GM18498 (cell line): ENCODE measurements at regions not wholly inside any gene's neighbourhood (a gene's known extent, or its start where the extent isn't known, plus 50 kb on each side); places are given as distances from the start of the nearest gene placed in this dataset.
"Not testable (repeated sequence)": the region's sequence is repeated elsewhere in the genome, so short reads cannot be mapped to it uniquely, and the experiment has no call there.

Experiments
- ATAC-seq: cut with Tn5 transposase; IDR thresholded peaks from one replicate; pipeline ENCODE4 v1.9.1; 2021; ENCODE audit warnings: mild to moderate bottlenecking, moderate library complexity; ENCODE audit not compliant: unreplicated experiment

GRCh38 chr10:60623627-60624026, 154.7 kb upstream of the CDK1 start:
- ATAC-seq = no peak

DNA sequence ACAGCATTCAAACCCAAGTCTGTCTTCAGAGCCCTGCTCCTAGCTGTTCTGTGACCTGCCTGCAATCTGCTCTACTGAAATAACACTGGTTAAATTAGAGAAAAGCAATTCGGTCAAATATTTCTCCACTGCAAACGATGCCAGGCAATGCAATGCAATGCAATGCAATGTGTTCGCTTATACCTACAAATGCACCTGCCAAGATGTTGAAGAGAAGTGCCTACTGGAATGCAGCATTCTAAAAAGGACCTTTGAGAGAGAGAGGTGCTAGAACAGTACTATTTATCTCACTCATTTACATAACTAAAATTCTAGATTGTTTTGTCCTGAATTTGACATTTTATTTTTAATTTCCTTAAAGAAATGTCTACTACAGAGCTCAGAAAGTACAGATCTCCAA, 157.3 kb upstream of the CDK1 start:
- ATAC-seq = no peak

GRCh38 chr10:60618861-60619260, 159.4 kb upstream of the CDK1 start:
- ATAC-seq = no peak

DNA sequence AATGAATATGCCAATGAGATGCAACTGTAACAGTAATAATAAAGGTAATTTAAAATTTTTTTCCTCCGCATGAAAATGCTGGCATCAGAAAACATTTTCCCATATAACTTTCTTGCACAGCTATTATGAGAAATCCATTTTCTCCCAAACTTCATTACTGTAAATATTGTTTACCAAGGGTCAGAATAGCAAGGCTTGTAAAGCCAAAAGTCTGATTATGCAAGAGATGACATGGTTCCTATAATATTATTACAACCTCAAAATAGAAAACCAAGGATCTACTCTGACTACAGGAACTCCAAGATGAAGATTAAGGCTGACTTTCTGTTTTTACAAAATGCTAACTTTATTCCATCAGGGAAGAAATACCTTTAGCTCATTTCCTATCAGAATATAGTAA, 162.7 kb upstream of the CDK1 start:
- no peak for ATAC-seq

DNA sequence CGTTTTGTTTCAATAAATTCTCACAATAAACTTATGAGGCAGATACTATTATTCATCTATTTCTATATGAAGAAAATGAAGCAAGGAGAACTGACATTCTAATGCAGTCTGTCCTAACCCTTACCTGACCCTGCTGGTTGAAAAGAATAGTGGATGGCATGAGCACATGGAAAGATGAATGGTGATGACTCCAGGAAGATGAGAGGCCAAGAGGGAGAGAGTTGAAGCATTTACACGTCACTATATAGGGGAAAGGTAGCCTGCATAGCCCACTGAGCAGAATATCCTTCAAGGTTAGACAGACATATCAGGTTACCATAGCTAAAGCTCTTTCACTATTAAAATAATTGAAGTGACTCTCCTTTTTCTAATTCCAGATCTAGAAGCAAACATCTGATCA, 163.9 kb upstream of the CDK1 start:
- no peak for ATAC-seq

DNA sequence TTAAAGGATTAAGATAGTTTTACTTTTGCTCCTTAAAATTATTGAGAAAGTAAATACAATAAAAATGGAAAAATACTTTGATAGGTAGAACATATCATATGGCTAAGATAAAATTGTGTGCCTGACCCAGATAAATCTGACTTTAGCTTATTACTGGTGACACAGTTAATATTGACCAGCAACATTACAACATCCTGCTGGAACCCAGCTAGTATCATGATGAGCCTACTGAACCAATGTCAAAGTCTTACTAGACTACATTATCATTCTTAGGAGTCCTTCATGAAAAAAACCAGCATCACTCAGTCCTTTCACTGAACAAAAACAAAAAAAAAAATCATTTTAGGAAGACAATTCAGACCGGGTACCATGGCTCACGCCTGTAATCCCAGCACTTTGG, 164.8 kb upstream of the CDK1 start:
- no peak for ATAC-seq

DNA sequence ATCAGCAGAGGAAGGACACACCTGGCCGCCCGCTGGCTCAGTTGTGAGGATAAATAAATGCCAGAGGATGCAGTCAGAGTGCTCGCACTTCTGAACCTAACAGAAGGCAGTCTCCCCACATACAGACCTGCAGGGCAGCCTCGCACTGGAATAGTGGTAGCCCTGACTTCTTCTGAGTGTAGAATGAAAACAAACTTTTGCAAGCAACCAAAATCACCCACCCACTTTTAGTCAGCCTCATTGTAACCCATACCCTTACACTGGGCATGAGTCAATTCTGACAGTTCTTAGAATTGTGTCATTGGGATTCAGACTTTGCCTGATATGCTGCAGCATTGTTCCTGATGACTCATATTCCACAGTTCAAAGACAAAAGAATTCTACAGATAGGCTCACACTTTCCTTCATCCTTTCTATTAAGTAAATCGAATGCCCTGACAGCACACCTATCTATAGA, 167.0 kb upstream of the CDK1 start:
- no peak for ATAC-seq

DNA sequence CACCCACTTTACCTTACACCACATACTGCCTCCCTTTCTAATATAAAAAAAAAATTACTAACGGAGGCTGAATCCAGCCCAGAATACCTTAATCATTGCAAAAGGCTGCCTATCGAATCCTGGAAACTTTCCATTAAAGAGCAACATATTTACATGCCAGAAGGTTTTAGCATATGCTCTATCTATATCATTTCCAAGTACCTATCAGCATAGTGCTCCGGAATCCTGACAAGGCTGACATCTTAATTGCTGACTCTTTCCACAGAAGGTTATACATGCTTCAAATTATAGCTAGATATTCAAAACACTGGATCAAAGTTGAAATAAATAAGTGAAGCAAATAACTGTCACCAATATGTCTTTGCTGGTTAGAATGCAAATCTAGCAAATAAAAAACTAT, 170.9 kb upstream of the CDK1 start:
- ATAC-seq = no peak

DNA sequence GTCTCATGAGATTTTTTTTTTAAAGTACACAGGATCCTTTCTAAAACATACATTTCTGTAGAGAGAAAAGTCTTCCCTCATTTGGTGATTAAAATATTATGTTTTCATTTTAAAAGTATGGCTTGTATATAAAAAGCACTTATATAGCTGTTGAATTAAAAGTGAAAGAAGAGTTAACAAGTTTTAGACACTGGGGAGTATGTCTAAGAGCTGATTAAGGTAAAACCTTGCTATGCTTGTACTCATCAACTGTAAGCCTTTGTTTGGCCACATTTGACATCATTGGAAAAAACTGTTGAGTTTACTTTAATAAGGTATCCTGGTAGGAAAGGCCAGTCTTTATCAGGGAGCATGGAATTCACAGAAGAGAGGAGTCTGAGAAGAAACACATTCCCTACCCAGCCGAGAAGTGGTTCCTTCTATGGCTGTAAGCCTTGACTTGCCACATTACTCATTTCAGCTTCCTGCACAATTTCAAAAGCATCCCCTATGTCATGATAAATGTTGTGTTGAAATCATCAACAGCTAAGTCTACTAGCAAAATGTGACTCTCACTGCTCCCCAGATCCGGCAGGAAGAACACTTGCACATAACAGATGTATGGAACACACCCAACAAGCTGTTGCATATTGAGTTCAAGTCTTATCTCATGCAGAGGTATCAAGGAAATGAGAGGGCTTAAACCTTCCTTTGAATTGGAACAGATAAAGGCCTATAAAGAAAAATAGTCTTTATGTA, 171.8 kb upstream of the CDK1 start:
- no peak for ATAC-seq

GRCh38 chr10:60605476-60605875, 172.8 kb upstream of the CDK1 start:
- no peak for ATAC-seq

- ATAC-seq = no peak
These were observed 173.9 kb upstream of the CDK1 start for GRCh38 chr10:60604342-60604741.

- ATAC-seq = no peak
These were observed 180.8 kb upstream of the CDK1 start for GRCh38 chr10:60597513-60597912.

DNA sequence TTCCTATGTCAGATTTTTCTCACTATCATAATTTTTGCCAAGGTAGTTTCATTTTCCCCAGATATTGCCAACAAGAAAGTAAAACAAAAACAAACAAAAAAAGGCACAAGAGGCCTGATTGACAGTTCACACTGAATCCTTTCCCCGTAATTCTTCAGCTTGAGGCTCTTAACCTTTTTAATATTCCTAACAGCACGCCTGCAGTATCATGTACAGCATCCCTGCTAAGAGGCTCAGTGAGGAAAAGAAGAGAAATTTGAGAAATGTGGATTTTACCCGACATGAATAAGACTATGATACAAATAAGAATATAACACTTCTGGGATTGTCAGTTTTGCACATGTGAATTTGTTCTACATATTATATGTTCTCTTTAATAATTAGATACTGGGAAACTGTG, 182.4 kb upstream of the CDK1 start:
- no peak for ATAC-seq

DNA sequence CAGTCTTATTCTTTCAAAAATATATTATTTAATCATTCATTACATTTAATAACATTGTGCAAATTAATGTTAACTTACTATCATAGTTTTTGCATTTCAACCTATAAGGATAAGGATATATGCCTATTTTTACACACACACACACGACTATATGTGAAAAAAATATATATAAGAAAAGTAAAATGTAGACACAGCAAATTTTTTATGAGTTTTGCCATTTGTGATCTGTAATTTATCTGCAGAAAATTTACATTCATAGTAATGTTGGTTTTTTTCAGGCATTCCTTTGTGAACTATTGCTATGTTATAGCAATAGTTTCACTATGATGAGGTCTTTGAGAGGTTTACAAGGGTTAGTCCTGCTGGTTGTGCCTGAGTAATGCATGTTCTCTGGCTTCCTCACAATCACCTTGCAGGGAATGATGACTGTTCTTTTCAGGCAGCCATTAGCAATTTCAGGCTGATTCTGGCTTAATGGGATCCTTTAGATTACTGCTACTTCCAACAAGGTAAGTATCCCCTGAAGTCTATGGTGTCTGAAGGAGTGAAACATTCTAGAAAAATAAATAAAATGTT, 183.7 kb upstream of the CDK1 start:
- ATAC-seq = no peak

GRCh38 chr10:60591119-60591518, 187.2 kb upstream of the CDK1 start:
- no peak for ATAC-seq

DNA sequence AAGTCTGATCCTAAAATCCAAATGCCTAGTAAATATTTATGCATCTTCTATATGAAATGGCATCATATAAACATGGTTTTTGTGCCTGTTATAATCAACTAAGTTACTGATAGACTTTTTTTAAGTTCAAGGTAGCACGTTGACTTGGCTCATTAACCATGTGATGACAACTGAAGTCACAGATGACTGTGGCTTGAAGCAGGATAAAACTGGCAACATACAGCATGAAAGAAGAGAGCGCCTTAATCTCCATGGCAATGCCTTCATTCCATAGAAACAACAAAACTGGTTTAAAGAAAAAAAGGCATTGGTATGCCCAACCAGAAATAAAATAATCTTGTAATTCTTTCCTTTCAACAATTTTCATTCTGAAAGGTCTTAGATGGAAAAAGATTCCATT, 188.9 kb upstream of the CDK1 start:
- no peak for ATAC-seq

DNA sequence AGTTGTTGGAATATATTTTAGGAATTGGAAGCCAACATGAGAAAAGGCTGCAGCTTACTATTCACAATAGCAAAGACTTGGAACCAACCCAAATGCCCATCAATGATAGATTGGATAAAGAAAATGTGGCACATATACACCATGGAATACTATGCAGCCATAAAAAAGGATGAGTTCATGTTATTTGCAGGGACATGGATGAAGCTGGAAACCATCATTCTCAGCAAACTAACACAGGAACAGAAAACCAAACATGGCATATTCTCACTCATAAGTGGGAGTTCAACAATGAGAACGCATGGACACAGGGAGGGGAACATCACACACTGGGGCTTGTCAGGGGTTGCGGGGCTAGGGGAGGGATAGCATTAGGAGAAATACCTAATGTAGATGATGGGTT, 192.1 kb upstream of the ANK3 start:
- not testable (repeated sequence) for ATAC-seq

- ATAC-seq = no peak
These were observed 188.5 kb upstream of the ANK3 start for GRCh38 chr10:60578217-60578616.

- ATAC-seq = no peak
These were observed 186.7 kb upstream of the ANK3 start for GRCh38 chr10:60576130-60577069.

GRCh38 chr10:60575105-60575504, 185.4 kb upstream of the ANK3 start:
- no peak for ATAC-seq

- no peak for ATAC-seq
These were observed 184.7 kb upstream of the ANK3 start for GRCh38 chr10:60574388-60574787.

DNA sequence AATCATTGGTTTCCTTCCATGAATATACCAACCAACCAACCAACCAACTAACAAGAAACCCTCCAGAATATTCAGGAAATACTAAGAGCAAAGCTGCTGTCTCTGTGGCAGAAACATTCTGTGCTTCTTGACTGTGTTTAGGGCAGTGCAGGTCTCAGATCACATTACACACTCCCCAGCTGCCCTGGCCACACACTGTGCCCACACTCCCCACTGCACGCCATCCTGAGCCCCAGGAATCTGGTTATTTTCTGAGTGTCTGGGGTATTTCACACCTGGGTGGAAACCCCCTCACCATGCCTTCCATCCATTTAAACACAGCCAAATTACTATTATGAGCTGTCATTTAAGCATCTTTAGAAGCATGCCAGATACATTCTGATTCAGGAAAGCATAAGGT, 183.7 kb upstream of the ANK3 start:
- ATAC-seq = peak; percentile 53
